Ascending aorta (tissue), 2 donors: ENCODE measurements at regions not wholly inside any gene's neighbourhood (a gene's known extent, or its start where the extent isn't known, plus 50 kb on each side); places are given as distances from the start of the nearest gene placed in this dataset.

Source experiments
- DNase-seq, 2 donors: peaks; one replicate each; pipeline ENCODE4 v3.0.0-alpha.2; 2019; ENCODE audit warnings: low spot score in 2 of 2
- H3K27ac ChIP-seq, 2 donors: fragments of 200-600 bp; sonication (generic); one replicate each; pipeline ENCODE4 v1.5.1; 2016 to 2017; ENCODE audit warnings: mild to moderate bottlenecking in 1 of 2
- H3K27me3 ChIP-seq: fragments of 200-600 bp; sonication (generic); one replicate; pipeline ENCODE4 v1.5.1; 2017
- H3K36me3 ChIP-seq, 2 donors: fragments of 200-600 bp; sonication (generic); one replicate each; pipeline ENCODE4 v1.5.1; 2016
- H3K4me1 ChIP-seq, 2 donors: fragments of 200-600 bp; sonication (generic); one replicate each; pipeline ENCODE4 v1.5.1; 2016 to 2017; ENCODE audit warnings: mild to moderate bottlenecking in 1 of 2
- H3K4me3 ChIP-seq, 2 donors: fragments of 200-600 bp; sonication (generic); one replicate each; pipeline ENCODE4 v1.5.1; 2016 to 2017; ENCODE audit warnings: mild to moderate bottlenecking in 1 of 2
- H3K9me3 ChIP-seq, 2 donors: fragments of 200-600 bp; sonication (generic); one replicate each; pipeline ENCODE4 v1.5.1; 2016
- intact Hi-C: fragments of 100-400 bp; cut with DNase I; formaldehyde crosslinking; loops from one replicate; pipeline ENCODE4 v1.15.1; 2023
- TF ChIP-seq, protein P1 (sequence below), 3 experiments: fragments of 200-600 bp in 2 of 3; fragments of 450-650 bp in 1 of 3; sonication (generic) in 2 of 3; IDR thresholded peaks; one replicate each; pipeline ENCODE4 v1.5.1; 2016 to 2019; ENCODE audit warnings: antibody characterized with exemption in 3 of 3, mild to moderate bottlenecking in 1 of 3, moderate library complexity in 1 of 3

DNA sequence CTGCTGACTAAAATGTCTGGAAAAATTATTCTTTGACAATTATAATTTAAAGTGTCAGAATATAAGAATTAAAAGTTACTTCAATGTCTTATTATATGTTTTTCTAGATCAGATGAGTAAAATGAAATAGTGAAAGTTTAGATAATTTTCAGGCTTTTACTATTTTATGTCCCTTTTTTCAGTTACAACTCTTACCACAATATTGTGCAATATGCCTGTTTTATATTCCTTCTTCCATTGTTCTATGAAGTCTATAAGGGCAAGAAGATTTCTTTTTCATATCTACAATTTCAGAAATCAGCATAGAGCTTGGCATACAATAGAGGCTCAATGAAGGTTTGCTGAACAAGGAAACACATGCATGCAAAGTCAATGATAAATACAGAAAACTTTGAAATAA, 401.2 kb upstream of the HTR1E start:
- TF ChIP-seq, protein P1, sequence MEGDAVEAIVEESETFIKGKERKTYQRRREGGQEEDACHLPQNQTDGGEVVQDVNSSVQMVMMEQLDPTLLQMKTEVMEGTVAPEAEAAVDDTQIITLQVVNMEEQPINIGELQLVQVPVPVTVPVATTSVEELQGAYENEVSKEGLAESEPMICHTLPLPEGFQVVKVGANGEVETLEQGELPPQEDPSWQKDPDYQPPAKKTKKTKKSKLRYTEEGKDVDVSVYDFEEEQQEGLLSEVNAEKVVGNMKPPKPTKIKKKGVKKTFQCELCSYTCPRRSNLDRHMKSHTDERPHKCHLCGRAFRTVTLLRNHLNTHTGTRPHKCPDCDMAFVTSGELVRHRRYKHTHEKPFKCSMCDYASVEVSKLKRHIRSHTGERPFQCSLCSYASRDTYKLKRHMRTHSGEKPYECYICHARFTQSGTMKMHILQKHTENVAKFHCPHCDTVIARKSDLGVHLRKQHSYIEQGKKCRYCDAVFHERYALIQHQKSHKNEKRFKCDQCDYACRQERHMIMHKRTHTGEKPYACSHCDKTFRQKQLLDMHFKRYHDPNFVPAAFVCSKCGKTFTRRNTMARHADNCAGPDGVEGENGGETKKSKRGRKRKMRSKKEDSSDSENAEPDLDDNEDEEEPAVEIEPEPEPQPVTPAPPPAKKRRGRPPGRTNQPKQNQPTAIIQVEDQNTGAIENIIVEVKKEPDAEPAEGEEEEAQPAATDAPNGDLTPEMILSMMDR (IDR thresholded peaks at IDR 0.05), result no peak
- no peak overlapping the region for H3K4me3 ChIP-seq
- H3K36me3 ChIP-seq, result no peaks in the 10 kb centered on the region
- no peaks in the 10 kb centered on the region for H3K27me3 ChIP-seq
- H3K9me3 ChIP-seq, result no peaks in the 10 kb centered on the region
- no peaks in the 10 kb centered on the region for H3K4me1 ChIP-seq
- DNase-seq, result no peak
- intact Hi-C loops, result no loop called here
- H3K27ac ChIP-seq, result no peak overlapping the region

DNA sequence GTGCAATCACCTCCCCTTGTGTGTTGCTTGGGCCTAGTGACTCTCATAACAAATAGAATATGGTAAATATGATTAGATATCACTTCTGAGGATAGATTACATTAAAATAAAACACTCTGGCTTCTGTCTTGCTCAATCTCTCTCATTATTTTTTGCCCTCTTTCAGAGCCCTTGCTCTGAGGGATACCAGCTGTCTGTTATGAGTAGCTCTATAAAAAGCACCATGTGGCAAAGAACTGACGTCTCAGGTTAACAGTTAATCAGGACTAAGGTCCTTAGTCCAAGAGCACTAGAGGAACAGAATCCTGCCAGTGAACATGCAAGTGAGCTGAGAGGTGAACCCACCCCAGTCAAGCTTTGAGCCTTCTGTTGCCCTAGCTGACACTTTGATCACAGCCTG, 402.2 kb upstream of the HTR1E start:
- H3K27ac ChIP-seq, result no peak overlapping the region
- TF ChIP-seq, protein P1 (IDR thresholded peaks at IDR 0.05), result no peak
- no peaks in the 10 kb centered on the region for H3K27me3 ChIP-seq
- H3K4me1 ChIP-seq, result no peaks in the 10 kb centered on the region
- no peaks in the 10 kb centered on the region for H3K36me3 ChIP-seq
- no peak overlapping the region for H3K4me3 ChIP-seq
- DNase-seq, result no peak
- no peaks in the 10 kb centered on the region for H3K9me3 ChIP-seq
- intact Hi-C loops, result no loop called here

DNA sequence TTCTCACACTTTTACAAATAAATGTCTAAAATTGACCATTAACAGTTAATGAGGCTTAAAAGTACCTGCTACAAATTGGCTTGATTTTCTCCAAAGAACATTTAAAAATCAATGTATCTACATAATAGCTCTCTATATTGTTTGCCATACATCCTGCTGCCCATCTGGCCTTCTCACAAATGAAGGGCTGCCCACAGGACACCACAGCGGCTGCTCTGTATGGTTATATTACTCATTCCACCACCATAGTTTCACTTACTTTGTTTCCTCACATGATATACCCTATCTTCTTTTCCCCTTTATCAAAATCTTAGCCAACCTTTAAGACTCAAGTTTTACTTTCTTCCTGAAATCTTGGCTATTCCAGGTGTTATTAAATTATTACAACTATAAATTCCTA, 407.7 kb upstream of the HTR1E start:
- TF ChIP-seq, protein P1 (IDR thresholded peaks at IDR 0.05), result no peak
- no peak for DNase-seq
- no peaks in the 10 kb centered on the region for H3K36me3 ChIP-seq
- intact Hi-C loops, result no loop called here
- H3K9me3 ChIP-seq, result peaks cover 0 to 5% of the 10 kb centered on the region in 2 donors
- no peaks in the 10 kb centered on the region for H3K4me1 ChIP-seq
- no peak overlapping the region for H3K27ac ChIP-seq
- H3K27me3 ChIP-seq, result no peaks in the 10 kb centered on the region
- H3K4me3 ChIP-seq, result no peak overlapping the region

DNA sequence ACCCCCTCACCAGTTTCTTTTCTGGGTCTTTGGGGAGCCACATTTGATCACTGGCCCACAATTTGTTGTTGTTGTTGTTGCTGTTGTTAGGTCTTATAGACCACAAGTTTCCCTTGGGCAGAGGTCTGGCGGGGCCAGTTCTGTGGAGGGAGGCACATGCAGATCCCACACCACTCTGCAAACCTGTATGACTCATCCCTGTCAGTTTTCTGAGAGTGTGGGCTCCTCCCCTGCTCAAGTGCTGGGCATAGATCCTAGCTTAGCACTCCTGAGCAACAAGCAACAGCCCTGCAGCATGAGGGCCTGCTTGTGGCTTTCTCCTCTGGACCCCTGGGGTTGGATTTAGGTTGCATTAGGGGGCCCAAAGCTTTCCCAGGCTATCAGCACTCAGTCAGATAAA, 411.1 kb upstream of the HTR1E start:
- DNase-seq, result no peak
- TF ChIP-seq, protein P1 (IDR thresholded peaks at IDR 0.05), result no peak
- H3K27ac ChIP-seq, result no peak overlapping the region

DNA sequence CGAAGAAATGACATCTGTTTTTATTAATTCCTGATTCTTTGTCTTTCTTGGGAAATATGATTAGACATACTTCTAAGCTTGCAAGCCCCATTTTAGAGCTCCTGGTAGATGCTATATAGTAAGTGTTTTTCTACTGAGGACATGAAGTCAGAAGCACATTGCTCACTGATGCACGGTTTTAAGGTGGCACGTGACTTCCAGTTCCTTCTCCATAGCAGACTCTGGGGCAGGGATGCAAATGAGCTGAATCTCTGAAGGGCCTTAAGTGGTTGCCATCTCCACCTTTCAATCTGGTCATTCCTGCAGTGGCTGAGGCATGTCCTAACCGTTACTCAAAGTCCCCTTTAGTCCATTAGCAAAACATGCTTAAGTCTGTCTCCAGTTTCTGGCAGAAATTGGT, 421.2 kb upstream of the HTR1E start:
- Histone ChIP-seq H3K9me3 (peaks cover 0 to 2% of the 10 kb centered on the region in 2 donors), H3K4me3 (no peak overlapping the region), H3K27me3 (no peaks in the 10 kb centered on the region), H3K36me3 (no peaks in the 10 kb centered on the region), H3K4me1 (no peaks in the 10 kb centered on the region), H3K27ac (no peak overlapping the region)
- DNase-seq, result no peak
- intact Hi-C loops, result no loop called here
- TF ChIP-seq, protein P1 (IDR thresholded peaks at IDR 0.05), result no peak

More for the DNA sequence above, 411.1 kb upstream of the HTR1E start:
- no peak overlapping the region for H3K4me3 ChIP-seq
- intact Hi-C loops, result no loop called here
- no peaks in the 10 kb centered on the region for H3K27me3 ChIP-seq
- no peaks in the 10 kb centered on the region for H3K4me1 ChIP-seq
- H3K9me3 ChIP-seq, result peaks cover 0 to 15% of the 10 kb centered on the region in 2 donors
- no peaks in the 10 kb centered on the region for H3K36me3 ChIP-seq

DNA sequence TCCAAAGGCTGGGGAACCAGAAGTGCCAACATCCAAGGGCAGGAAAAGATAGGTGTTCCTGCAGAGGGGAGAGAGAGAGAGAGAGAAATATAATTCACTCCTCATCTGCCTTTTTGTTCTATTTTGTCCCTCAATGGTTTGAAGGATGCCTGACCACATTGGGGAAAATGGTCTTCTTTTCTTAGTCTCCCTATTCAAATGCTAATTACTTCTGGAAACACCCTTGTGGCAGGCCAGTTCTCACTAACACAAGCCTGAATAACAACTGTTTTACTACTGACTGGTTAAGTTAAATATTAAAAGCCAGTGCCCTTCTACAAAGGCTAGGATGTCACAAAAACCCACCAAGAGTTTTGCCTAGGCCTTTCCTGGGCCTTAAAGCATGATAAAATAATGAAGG, 425.4 kb upstream of the HTR1E start:
- H3K36me3 ChIP-seq, result no peaks in the 10 kb centered on the region
- no peaks in the 10 kb centered on the region for H3K27me3 ChIP-seq
- H3K4me1 ChIP-seq, result no peaks in the 10 kb centered on the region
- no peak for DNase-seq
- intact Hi-C loops, result no loop called here
- H3K27ac ChIP-seq, result no peak overlapping the region
- no peaks in the 10 kb centered on the region for H3K9me3 ChIP-seq
- TF ChIP-seq, protein P1 (IDR thresholded peaks at IDR 0.05), result no peak
- H3K4me3 ChIP-seq, result no peak overlapping the region
